Ammon's horn (tissue), 1 donor: ENCODE measurements at regions not wholly inside any gene's neighbourhood (a gene's known extent, or its start where the extent isn't known, plus 50 kb on each side); places are given as distances from the start of the nearest gene placed in this dataset.

ENCODE experiments used
- DNase-seq: peaks from one replicate; pipeline ENCODE4 v3.0.0-alpha.2; 2016; ENCODE audit warnings: low spot score

- DNase-seq: no peak
Measured at GRCh38 chr1:38463074-38463473, 396.5 kb downstream of the RRAGC start.

DNA sequence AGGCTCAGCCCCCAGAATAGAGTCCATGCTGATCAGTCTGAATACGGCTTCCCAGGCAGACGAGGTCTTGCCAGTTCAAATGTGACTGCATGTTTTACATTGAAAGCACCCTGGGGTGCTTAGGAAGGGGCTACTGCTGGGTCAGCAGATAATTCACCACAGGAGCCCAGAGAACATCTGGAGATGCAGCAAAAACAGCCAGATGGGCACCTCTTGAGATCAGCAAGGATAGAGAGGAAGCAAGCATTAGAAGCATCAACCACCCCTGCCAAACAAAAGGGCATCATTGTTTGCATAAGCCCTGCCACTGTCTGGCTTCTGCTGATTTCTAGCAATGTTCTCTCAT, 403.1 kb downstream of the RRAGC start:
- DNase-seq: no peak

DNA sequence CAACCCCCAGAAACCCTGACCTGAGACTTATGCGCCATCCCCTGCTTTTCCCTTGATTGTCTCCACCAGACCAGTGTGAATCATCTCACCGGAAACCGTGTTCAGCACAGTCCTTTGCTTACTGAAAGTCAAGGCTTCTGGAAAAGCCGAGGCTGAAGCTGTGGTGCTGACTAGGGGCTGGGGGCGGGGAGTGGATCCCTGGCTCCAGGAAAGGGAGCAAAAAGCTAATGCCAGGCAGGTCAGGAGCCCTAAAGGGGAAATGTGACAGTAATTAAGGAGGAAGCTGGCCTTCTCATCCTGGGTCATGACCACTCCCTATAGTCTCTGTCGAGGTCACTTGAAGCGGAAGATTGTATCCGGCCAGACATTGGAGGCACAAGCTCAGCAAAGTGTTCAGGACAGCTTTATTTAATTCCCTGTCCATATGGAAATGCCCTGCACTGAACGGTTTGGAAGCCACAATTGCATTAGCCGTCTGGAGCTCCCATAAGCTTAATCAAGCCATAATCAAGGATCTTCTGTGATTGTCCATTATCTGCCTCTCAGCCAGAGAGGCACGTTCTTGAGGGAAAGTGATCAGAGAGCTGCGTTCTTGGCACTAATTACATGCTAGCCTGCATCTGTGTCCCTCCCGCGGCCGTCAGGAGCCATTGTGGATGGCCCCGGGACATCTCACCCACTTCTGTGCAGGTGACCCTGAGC, 403.6 kb downstream of the RRAGC start:
- no peak for DNase-seq

DNA sequence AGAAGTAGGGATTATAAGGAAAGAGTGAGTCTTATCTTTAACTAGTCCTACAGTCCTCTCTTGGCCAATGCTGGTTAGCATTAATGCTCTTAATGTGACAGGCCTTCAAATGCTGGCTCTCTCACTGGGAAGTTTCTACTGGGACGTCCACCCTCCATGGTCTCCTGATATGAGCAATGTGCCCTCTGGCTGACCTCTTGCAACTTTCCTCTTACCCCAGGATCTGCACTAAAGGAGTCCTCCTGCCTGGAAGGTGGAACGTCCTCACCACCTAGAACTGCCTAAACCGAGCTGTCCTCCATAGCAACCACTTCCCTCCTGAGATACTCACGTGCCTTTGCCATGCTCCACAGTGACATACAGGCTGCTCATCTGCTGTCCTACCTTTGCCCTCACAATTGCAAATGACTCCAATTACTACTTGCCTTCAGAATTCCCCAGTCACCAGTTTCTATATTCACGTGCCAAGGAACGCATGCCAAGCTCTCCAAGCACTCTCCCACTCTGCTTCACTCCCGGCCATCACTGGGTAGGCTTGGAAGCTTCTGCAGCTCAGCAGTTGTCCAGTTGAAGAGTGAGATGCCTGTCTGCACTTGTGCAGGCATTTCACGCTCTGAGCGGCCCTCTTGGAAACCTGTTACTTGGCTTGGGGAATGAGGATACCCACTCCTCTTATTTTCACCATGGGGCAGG, 404.7 kb downstream of the RRAGC start:
- DNase-seq: no peak

DNA sequence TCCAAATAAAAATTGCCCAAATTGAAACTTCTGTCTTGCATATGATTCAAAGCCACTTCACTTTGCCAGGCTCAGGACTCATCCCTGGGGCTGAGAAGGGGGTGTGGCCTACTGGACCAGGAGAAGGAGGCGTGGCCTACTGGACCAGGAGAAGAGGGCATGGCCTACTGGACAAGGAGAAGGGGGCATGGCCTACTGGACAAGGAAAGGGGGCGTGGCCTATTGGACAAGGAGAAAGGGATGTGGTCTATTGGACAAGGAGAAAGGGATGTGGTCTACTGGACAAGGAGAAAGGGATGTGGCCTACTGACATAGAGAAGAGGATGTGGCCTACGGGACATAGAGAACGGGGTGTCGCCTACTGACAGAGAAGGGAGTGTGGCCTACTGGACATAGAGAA, 405.3 kb downstream of the RRAGC start:
- DNase-seq: no peak

DNA sequence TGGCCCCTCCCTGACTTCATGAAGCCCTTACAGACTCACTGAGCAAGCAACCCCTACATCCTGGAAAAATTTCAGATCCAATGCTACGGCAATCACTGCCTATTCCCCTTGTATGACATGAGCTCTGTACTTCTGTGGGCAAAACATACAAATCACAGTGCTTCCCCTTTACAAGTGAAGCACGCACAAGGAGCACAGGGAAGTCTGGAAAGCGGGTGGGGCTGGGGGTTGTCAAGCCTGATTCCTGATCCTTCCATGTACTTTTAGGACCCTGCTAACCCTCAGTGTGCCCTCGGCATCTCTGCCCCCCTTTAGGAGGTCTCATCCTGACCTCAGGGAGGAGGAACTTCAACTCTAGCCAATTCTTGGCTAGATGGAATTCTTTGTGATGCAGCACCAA, 405.7 kb upstream of the POU3F1 start:
- no peak for DNase-seq

DNA sequence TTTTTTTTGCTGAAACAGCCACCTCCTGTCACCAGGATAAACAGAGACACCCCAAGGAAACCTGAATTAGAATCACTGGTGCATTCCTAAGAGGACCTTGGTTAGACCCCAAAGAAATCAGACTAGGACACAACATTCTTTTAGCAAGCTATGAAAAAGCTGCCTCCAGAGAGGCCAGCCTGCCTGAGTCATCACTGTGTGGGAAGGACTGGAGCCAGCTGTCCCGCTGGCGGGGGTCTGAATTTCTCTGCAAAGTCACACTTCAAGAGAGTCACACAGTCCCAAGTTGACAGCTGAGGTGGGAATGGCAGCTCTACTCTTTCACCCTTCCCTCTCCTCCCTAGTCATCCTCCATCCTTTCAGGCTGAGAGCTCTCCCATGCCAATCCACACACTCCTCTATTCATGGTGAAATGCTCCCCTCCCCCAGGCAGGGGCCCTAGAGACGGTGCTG, 405.0 kb upstream of the POU3F1 start:
- DNase-seq: peak; percentile 54

- no peak for DNase-seq
Measured at GRCh38 chr1:38448893-38449292, 402.3 kb upstream of the POU3F1 start.

- no peak for DNase-seq
Measured at GRCh38 chr1:38446936-38447335, 400.3 kb upstream of the POU3F1 start.

- DNase-seq: no peak
Measured at GRCh38 chr1:38444770-38445442, 398.3 kb upstream of the POU3F1 start.

- no peak for DNase-seq
Measured at GRCh38 chr1:38444311-38444710, 397.7 kb upstream of the POU3F1 start.

DNA sequence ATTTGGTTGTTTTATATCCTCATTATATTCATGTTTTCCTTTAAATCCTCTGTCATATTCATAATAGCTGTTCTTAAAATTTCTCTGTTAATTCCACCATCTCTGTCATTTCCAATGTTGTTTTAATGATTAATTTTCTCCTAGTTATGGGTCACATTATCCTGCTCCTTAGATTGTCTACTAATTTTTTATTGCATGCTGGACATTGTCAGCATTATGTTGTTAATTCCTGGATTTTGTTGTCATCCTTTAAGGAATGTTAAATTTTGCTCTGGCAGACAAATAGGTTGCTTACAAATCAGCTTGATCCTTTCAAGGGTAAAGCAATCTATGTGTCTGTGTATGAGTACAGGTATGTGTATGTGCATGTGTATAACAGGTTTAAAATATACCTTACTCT, 393.8 kb upstream of the POU3F1 start:
- DNase-seq: no peak

- DNase-seq: no peak
Measured at GRCh38 chr1:38436749-38437148, 390.2 kb upstream of the POU3F1 start.

- DNase-seq: no peak
Measured at GRCh38 chr1:38436006-38436405, 389.4 kb upstream of the POU3F1 start.

DNA sequence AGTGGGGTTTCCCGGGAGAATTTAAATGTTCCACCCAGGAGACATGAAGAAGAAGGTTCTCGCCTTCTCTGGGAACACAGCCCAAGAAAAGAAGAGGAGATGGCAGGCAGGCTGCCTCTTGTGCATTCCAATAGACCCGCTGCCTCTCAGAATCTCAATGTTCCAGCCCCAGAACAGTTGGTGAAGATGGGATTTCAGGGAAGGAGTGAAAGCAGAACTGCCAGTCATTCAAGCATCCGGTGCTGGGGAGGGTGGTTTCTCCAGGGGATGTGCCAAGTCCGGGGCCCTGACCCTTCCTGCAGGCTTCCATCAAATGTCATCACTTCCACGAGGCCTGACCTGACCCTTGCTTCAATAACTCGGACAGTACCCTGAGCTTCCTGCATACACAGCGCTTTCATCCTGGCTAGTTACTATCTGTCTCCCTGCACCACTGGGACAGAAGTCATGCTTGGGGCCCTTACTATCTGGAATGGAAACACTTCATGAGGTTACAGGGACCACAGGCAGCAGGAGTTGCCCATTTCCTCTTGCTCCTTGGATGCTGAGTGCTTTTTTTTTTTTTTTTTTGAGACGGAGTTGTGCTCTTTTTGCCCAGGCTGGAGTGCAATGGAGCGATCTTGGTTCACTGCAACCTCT, 386.6 kb upstream of the POU3F1 start:
- DNase-seq: peak; percentile 68

GRCh38 chr1:38431535-38432376, 385.2 kb upstream of the POU3F1 start:
- DNase-seq: no peak

- DNase-seq: no peak
Measured at GRCh38 chr1:38430949-38431348, 384.4 kb upstream of the POU3F1 start.

DNA sequence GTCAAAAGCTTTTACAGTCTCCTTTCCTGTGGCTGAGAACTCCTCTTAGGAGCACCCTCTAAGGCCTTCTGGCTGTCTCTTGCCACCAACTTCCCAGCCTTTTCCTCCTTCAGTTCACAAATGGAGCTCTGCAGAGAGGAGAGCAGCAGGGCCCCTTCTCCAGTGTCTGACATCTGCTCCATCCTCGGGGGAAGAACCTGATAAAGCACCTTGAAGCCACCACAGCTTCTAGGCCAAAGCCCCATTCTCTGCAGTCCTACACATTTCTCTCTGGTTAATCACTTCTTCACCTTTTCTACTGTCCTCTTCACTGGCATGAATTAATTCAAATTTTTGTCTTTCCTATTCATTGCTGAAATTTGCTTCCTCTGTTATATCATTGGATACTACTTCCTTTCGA, 378.1 kb upstream of the POU3F1 start:
- no peak for DNase-seq

DNA sequence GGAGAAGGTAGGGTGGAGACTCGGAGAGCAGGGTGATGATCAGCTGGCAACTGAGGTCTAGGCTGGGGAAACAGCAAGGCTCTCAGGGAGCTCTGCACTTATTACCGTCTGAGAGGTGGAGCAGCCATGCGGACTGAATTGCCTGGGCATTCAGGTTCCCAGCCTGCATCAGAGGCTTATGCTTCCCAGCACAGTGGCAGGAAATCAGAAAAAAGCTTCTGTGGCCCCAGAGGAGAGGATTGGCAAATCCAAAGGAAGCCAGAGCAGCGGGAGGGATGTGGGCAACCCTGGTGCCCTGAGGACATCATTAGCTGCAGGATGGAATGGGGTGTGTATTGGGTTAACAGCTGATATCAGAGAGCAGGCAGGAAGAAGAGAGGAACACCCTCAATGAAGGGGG, 374.1 kb upstream of the POU3F1 start:
- no peak for DNase-seq

- peak; percentile 74 for DNase-seq
Measured at GRCh38 chr1:38418195-38419030, 371.8 kb upstream of the POU3F1 start.

DNA sequence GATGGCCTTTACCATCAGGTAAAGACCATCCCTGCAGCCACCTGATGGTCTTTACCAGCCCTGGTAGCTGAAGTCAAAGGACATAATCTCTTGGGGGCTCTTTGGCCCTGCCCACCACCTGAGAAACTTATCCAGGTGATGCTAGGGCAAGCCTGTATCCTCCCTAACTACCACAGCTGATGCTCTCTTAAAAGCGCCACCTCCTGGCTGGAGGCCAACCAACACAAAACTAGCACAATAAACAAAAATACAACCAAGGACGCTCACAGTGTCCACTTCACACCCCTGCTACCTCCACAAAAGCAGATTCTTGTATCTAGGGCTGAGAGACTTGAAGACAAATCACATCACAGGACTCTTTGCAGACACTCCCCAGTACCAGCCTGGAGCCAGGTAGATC, 357.1 kb upstream of the POU3F1 start:
- no peak for DNase-seq
